GM12891 (cell line): ENCODE measurements at regions not wholly inside any gene's neighbourhood (a gene's known extent, or its start where the extent isn't known, plus 50 kb on each side); places are given as distances from the start of the nearest gene placed in this dataset.

ENCODE experiments used
- DNase-seq: peaks from one replicate; pipeline ENCODE4 v3.0.0; 2011; ENCODE audit warnings: low spot score; ENCODE audit not compliant: insufficient read length
- FAIRE-seq: peaks from 2 replicates; lab custom pipeline; 2011; peaks lifted over from hg19 to GRCh38; lab: Jason Lieb, UNC
- PAX5 ChIP-seq: IDR thresholded peaks from 2 replicates; pipeline ENCODE4 v1.6.1; 2011; ENCODE audit warnings: low read length, moderate library complexity, mild to moderate bottlenecking; ENCODE audit not compliant: insufficient read depth, severe bottlenecking
- POLR2A ChIP-seq: IDR thresholded peaks from 2 replicates; pipeline ENCODE4 v1.6.1; 2011; ENCODE audit warnings: low read depth, low read length, control low read depth
- POLR2AphosphoS5 ChIP-seq: IDR thresholded peaks from 2 replicates; pipeline ENCODE4 v1.6.1; 2011; ENCODE audit warnings: low read depth, low read length, control low read depth
- POU2F2 ChIP-seq: IDR thresholded peaks from 2 replicates; pipeline ENCODE4 v1.6.1; 2011; ENCODE audit warnings: low read depth, mild to moderate bottlenecking, control low read depth, low read length, moderate library complexity
- SPI1 ChIP-seq: IDR thresholded peaks from 2 replicates; pipeline ENCODE4 v1.6.1; 2011; ENCODE audit warnings: low read depth, low read length, control low read depth
- TAF1 ChIP-seq: IDR thresholded peaks from 2 replicates; pipeline ENCODE4 v1.6.1; 2011; ENCODE audit warnings: low read depth, low read length, control low read depth

DNA sequence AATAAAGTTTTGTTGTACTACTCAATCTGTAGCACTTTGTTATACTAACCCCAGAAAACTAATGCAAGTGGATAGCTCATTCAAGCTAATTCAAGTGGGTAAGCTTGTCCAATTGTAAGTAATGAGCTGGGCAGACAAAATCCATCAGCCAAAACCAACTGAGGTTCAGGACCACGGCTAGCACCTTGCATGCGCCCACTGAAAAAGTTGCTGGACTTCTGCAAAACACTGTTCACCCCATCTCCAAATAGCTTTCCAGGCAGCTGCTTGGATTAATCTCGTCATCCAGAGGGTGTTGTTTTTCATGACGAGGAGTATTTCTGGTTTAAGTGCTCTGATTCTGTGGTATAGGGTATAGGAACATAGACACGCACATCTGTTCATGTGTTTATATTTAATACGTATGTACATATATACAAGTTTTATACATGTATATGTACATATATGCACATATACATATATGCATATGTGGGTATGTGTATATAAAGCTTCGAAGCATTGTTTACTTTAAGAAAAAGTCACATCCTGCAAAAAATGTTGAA lies 307.5 kb downstream of the GALR1 start:
- DNase-seq (no peak), FAIRE-seq (no peak)
- TF ChIP-seq POLR2A (no peak), POLR2AphosphoS5 (no peak), SPI1 (no peak), PAX5 (no peak)

DNA sequence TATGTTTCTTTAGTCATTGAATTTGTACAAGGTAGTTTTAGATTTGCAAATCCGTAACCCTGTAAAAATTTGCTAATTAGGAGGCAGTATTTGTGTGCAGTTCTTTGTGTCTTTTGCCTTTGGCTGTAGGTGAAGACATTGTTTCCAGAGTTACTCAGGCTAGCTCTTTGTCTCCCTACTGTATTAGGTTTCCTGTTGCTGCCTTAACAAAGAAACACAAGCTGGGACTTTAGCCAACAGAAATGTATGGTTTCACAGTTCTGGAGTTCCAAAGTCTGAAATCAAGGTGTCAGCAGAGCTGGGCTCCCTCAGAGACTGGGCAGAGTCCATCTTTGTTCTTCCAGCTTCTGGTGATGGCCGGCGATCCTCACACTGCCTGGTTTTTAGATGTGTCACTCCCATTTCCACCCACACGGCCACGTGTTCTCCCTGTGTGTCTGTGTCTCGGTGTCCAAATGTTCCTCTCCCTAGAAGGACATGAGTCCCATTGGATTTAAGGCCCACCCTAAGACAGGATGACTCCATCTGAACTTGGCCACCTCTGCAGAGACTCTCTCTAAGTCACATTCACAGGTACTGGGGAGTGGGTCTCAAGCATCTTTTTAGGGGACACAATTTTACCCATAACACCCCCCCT lies 309.7 kb downstream of the GALR1 start:
- no peak for FAIRE-seq

DNA sequence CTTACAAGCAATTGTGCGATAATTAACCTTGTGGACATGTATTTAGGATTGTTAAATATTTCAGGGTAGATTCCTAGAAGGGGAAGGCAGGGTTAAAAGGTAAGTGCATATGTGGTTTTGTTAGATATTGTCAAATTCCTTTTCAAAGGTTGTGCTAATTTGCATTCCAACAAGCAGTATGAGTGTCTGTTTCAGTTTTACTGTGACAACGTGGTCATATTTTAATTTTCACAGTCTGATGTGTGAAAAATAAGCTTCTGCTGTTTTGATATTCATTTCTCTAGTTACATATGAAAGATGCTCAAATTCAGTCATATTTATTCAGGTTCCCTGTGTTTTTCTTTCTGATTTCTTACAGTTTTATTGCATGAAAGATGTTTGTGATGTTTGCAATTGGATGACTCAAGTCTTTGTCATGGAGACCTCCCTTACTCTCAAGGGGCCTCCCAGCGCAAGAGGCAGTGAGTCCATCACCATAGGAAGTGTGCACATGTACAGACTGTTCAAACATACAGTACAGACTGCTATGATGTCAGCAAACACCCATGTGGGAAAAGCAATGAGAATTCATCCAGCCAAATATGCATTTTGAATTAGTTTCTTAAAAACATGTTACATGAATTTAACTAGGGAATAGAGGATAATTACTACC lies 310.8 kb downstream of the GALR1 start:
- DNase-seq (no peak), FAIRE-seq (no peak)
- TF ChIP-seq TAF1 (no peak), POLR2AphosphoS5 (no peak), SPI1 (no peak), POLR2A (no peak), POU2F2 (no peak), PAX5 (no peak)

More for the DNA sequence above, 309.7 kb downstream of the GALR1 start:
- no peak for DNase-seq
- no peak for TF ChIP-seq POLR2A
- no peak for TF ChIP-seq TAF1
- no peak for TF ChIP-seq POU2F2
- no peak for TF ChIP-seq POLR2AphosphoS5
- TF ChIP-seq PAX5, result no peak
- TF ChIP-seq SPI1, result no peak

DNA sequence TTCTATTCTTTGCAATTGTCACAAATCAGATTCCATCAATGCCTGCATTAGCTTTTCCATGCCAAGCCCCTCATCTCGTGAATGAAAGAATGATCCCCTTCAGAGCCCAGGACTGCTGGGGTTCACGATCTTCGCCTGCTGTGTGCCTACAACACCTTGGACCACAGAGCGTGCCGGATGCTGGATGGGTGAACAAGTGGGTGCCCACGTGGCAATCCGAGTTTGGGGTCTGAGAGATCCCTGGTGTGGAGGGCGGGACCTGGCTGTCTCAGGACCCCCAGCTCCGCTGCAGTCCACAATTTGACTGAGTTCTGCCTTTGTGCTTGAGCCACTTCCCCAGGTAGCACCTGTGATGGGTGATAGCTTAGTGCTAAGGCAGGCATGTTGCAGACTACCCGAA lies 317.0 kb downstream of the GALR1 start:
- no peak for FAIRE-seq

DNA sequence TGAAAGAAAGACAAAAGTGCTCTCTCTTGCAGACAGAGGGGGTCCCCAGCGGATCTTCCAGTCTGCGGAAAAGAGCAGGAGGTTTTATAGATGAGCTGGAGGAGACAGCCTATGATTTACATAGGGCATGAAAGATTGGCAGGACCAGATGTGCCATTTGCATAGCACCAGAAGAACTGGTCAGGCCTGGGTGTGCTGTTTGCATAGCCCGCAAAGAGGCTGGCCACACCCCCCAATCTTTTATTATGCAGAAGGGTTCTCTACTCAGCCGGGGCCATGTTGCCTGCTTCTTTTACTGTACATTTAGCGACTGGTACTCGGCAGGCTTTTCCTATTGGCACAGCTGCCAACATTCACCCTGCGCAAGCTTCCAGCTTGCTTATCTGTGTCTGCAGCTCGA lies 317.6 kb downstream of the GALR1 start:
- DNase-seq (no peak), FAIRE-seq (no peak)
- no peak for TF ChIP-seq TAF1
- TF ChIP-seq POLR2A, result no peak
- TF ChIP-seq PAX5, result no peak
- no peak for TF ChIP-seq POLR2AphosphoS5
- no peak for TF ChIP-seq POU2F2
- TF ChIP-seq SPI1, result no peak

More for the DNA sequence above, 317.0 kb downstream of the GALR1 start:
- TF ChIP-seq TAF1, result no peak
- no peak for TF ChIP-seq SPI1
- TF ChIP-seq PAX5, result no peak
- no peak for DNase-seq

DNA sequence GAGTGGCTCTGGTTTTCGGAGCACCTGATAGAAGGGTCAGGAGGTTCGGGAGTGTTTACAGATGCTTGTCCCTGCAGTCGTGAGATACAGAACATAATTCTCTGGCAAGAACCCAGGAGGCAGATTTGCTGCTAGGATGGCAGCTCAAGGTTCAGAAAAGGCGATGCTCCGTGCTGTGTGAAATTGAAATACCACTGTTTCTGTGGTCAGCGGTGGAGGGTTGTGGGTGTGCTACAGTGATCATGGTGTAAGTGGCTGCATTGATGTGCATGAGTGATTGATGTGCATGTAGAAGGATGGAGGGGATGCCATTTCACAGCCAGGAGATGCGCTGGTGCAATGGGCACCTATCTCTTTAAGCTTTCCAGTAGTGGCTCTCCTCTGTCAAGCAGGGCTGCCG lies 322.1 kb downstream of the GALR1 start:
- DNase-seq, result no peak
- TF ChIP-seq POLR2A, result no peak
- TF ChIP-seq PAX5, result no peak
- no peak for TF ChIP-seq POLR2AphosphoS5
- no peak for TF ChIP-seq TAF1
- no peak for TF ChIP-seq SPI1
- no peak for TF ChIP-seq POU2F2
- FAIRE-seq, result no peak

DNA sequence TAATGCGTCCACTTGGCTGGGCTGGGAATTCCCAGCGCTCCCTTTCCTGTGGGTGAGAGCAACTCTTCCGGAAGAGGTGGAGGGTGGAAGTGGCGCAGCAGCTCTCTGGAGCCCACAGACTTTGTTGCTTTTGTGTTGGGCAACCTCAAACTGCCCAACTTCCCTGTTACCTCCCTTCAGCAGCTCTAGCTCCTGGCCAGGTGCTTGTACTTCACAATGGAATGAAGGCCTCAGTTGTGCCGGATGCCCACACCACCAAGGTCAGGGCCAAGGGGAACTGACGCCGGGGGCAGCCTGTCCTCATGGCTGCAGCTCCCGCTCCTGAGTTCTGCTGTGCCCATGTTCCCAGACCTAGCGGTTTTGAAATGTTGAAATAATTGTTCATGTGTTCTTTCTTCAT lies 322.9 kb downstream of the GALR1 start:
- no peak for FAIRE-seq
- DNase-seq, result no peak
- TF ChIP-seq PAX5 (no peak), POLR2AphosphoS5 (no peak), TAF1 (no peak), POLR2A (no peak), SPI1 (no peak), POU2F2 (no peak)

DNA sequence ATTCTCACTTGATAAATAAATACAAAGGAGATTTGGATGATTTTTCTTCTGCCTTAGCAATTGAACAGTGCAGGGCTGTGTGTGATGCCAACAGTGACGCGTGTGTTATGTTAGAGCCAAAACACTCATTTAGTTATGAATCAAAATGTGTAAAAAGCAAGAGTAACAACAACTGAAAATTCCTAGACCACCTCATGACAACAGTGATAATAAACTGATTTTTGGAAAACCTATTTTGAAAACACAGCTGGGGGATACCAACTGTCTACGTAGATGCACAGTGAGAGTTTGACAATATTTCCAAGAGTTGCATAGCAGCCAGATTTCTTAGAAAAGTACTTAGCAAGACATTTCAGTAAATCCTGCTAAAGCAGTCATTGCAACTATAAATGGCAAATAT lies 323.9 kb downstream of the GALR1 start:
- FAIRE-seq (no peak), DNase-seq (no peak)
- TF ChIP-seq PAX5 (no peak), TAF1 (no peak), POLR2A (no peak), POU2F2 (no peak), POLR2AphosphoS5 (no peak)

DNA sequence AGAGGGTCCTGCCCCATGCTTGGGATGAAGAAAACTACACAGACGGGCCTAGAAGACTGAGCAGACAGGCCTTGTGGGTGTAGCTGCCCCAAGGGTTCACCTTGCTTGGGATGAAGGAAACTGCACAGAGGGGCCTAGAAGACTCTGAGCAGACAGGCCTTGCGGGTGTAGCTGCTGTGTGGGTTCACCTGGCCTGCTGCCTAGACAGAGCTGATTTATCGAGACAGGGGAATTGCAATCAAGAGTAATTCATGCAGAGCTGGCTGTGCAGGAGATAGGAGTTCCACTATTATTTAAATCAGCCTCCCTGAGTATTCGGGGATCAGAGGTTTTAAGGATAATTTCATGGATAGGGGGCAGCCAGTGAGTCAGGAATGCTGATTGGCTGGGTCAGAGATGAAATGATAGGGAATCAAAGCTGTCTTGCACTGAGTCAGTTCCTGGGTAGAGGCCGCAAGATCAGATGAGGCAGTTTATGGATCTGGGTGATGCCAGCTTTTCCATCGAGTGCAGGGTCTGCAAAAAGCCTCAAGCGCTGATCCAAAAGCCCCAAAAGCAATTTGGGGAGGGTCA lies 341.4 kb downstream of the GALR1 start:
- no peak for FAIRE-seq

DNA sequence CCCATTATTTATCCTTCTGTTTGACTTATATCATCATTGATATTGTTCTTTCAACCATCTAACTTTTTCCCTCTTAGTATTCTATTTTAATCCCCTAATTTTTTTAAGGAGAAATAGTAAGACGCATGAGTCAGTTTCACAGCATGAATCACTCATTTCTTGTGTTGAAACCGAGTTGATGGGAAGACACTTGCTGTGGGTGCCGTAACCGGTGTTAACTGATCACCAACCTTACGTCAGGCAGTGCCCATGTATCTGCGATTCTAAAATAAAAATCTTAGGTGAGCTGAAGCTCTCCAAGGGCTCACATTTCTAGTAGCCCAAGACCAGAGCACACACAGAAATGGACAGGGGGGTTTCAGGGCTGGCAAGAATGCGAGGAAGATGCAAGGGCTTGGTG lies 348.1 kb downstream of the GALR1 start:
- DNase-seq (no peak), FAIRE-seq (no peak)
- TF ChIP-seq POLR2A (no peak), POLR2AphosphoS5 (no peak), TAF1 (no peak), PAX5 (no peak), POU2F2 (no peak), SPI1 (no peak)

More for the DNA sequence above, 341.4 kb downstream of the GALR1 start:
- TF ChIP-seq POLR2AphosphoS5, result no peak
- no peak for TF ChIP-seq PAX5
- no peak for TF ChIP-seq POLR2A
- TF ChIP-seq SPI1, result no peak
- TF ChIP-seq TAF1, result no peak
- no peak for TF ChIP-seq POU2F2
- DNase-seq, result no peak
